DND-41 (cell line): ENCODE measurements at regions not wholly inside any gene's neighbourhood (a gene's known extent, or its start where the extent isn't known, plus 50 kb on each side); places are given as distances from the start of the nearest gene placed in this dataset.

Experiments
- ATAC-seq: fragments of 200-7000 bp; cut with Tn5 transposase; 3 replicates; pipeline ENCODE4 v1.9.1; 2021; ENCODE audit warnings: low read depth; ENCODE audit not compliant: insufficient read depth
- DNase-seq: peaks from one replicate; pipeline ENCODE4 v3.0.0-alpha.2; 2020
- H2AFZ ChIP-seq: 2 replicates; pipeline ENCODE4 v1.6.0; 2012; ENCODE audit warnings: low read depth, low read length
- H3K27ac ChIP-seq: 2 replicates; pipeline ENCODE4 v1.5.1; 2012; ENCODE audit warnings: low read length, inconsistent platforms
- H3K27me3 ChIP-seq: fragments of 200-600 bp; sonication (generic); 2 replicates; pipeline ENCODE4 v1.6.0; 2012; ENCODE audit warnings: low read length, mild to moderate bottlenecking, inconsistent platforms; ENCODE audit not compliant: insufficient read depth, poor library complexity
- H3K36me3 ChIP-seq: 2 replicates; pipeline ENCODE4 v1.5.1; 2012; ENCODE audit warnings: low read length, inconsistent platforms; ENCODE audit not compliant: insufficient read depth
- H3K4me1 ChIP-seq: 2 replicates; pipeline ENCODE4 v1.5.1; 2012; ENCODE audit warnings: mild to moderate bottlenecking, low read length; ENCODE audit not compliant: insufficient read depth
- H3K4me2 ChIP-seq: 2 replicates; pipeline ENCODE4 v1.6.0; 2012; ENCODE audit warnings: mild to moderate bottlenecking, moderate library complexity, low read length, inconsistent platforms; ENCODE audit not compliant: insufficient read depth
- H3K4me3 ChIP-seq, 2 experiments: fragments of 200-600 bp in 1 of 2; shearing (Covaris generic) in 1 of 2; 2 replicates each; pipeline ENCODE4 v1.5.1; 2012 to 2016; ENCODE audit warnings: inconsistent platforms in 2 of 2, low read length in 2 of 2, mild to moderate bottlenecking in 2 of 2, low read depth in 1 of 2, moderate library complexity in 1 of 2
- H3K79me2 ChIP-seq: 2 replicates; pipeline ENCODE4 v1.6.0; 2012; ENCODE audit warnings: low read length, inconsistent platforms; ENCODE audit not compliant: insufficient read depth
- H3K9ac ChIP-seq: 2 replicates; pipeline ENCODE4 v1.6.0; 2012; ENCODE audit warnings: low read depth, mild to moderate bottlenecking, inconsistent platforms, low read length, moderate library complexity
- H3K9me3 ChIP-seq: 2 replicates; pipeline ENCODE4 v1.5.1; 2012; ENCODE audit warnings: low read length, moderate library complexity, mild to moderate bottlenecking, inconsistent platforms; ENCODE audit not compliant: insufficient read depth, severe bottlenecking
- H4K20me1 ChIP-seq: 2 replicates; pipeline ENCODE4 v1.6.0; 2012; ENCODE audit warnings: low read length; ENCODE audit not compliant: insufficient read depth
- EZH2 ChIP-seq: IDR thresholded peaks from 3 replicates; pipeline ENCODE4 v1.6.1; 2012; ENCODE audit warnings: borderline replicate concordance, low read depth, mild to moderate bottlenecking, moderate library complexity, low read length, inconsistent platforms; ENCODE audit not compliant: severe bottlenecking
- TF ChIP-seq, protein P1 (sequence below): IDR thresholded peaks from 2 replicates; pipeline ENCODE4 v1.5.1; 2012; ENCODE audit warnings: borderline replicate concordance, low read length, moderate library complexity, mild to moderate bottlenecking; ENCODE audit not compliant: poor library complexity, severe bottlenecking; ENCODE audit errors: extremely low read depth

DNA sequence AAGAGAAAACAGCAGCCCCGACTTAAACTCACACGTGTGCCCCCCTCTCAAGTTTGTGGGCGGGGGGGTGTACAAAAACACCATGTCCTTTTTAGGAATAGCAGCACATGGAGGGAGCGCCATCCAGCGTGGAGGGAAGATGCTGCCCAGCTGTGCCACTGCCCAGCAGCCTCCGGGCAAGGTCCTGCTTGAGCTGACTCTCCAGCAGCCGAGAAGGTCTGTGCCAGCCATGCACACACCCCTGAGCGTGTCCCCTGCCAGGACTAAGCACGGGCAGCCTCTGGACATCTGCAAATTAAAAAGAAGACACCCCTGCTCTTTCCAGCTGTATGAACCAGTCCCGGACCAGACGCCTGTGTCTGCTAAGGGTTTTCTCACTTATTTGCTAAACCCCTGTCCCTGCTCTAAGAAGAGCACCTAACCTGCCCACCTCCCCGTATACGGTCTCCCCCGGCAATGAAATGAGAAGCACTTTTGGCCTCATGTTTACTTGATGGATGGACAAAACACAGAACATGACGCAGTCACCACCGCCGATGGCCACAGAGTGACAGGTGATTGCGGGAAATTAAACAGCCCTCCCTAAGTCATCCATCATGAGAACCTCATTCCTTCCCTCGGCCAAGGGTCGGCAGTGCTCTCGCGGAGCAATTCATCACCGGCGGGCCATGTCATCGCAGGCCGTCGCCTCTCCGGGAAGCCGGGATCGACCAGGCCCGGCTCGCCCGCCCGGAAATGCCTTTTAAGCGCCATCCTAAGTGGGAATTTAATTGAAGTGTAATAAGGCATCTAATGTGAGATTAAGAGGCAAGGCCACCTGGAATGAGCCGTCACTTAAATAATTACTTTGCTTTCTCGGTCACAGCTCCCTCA is 96.9 kb downstream of the OLFM1 start:
- Histone ChIP-seq H3K4me3 (no peak overlapping the region), H3K9ac (no peak overlapping the region), H3K79me2 (no peaks in the 10 kb centered on the region), H3K27ac (no peak overlapping the region), H3K4me1 (no peaks in the 10 kb centered on the region), H3K27me3 (no peaks in the 10 kb centered on the region), H4K20me1 (no peaks in the 10 kb centered on the region), H3K36me3 (no peaks in the 10 kb centered on the region), H2AFZ (no peak overlapping the region), H3K4me2 (no peak overlapping the region), H3K9me3 (no peaks in the 10 kb centered on the region)
- TF ChIP-seq, protein P1, sequence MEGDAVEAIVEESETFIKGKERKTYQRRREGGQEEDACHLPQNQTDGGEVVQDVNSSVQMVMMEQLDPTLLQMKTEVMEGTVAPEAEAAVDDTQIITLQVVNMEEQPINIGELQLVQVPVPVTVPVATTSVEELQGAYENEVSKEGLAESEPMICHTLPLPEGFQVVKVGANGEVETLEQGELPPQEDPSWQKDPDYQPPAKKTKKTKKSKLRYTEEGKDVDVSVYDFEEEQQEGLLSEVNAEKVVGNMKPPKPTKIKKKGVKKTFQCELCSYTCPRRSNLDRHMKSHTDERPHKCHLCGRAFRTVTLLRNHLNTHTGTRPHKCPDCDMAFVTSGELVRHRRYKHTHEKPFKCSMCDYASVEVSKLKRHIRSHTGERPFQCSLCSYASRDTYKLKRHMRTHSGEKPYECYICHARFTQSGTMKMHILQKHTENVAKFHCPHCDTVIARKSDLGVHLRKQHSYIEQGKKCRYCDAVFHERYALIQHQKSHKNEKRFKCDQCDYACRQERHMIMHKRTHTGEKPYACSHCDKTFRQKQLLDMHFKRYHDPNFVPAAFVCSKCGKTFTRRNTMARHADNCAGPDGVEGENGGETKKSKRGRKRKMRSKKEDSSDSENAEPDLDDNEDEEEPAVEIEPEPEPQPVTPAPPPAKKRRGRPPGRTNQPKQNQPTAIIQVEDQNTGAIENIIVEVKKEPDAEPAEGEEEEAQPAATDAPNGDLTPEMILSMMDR, result no peak
- no peak for TF ChIP-seq EZH2
- no peak for ATAC-seq
- DNase-seq, result no peak

DNA sequence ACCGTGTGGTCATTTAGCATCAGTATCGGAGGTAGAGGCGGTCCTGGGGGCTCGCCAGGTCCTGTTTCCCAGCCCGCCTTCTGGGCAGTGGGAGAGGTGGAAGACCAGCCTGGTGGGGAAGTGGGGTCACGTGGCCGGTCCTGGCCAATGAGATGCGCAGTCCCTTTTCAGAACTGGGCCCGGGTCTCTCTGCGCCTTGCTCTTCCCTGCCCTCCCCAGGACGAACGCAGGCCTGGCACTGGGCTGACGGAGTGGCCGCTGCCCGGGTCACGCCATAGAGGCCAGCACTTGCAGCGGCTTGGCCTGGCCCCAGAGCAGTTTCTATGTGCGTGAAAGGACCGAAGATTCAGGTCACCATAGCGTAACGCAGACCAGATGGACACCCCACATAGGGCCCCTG is 97.6 kb downstream of the OLFM1 start:
- Histone ChIP-seq H3K4me1 (no peaks in the 10 kb centered on the region), H2AFZ (no peak overlapping the region), H3K27me3 (no peaks in the 10 kb centered on the region), H3K4me2 (no peak overlapping the region), H3K27ac (no peak overlapping the region), H3K9ac (no peak overlapping the region), H3K36me3 (no peaks in the 10 kb centered on the region), H3K9me3 (no peaks in the 10 kb centered on the region), H4K20me1 (no peaks in the 10 kb centered on the region), H3K79me2 (no peaks in the 10 kb centered on the region), H3K4me3 (no peak overlapping the region)
- no peak for TF ChIP-seq EZH2
- TF ChIP-seq, protein P1, result no peak
- ATAC-seq, result no peak
- no peak for DNase-seq

DNA sequence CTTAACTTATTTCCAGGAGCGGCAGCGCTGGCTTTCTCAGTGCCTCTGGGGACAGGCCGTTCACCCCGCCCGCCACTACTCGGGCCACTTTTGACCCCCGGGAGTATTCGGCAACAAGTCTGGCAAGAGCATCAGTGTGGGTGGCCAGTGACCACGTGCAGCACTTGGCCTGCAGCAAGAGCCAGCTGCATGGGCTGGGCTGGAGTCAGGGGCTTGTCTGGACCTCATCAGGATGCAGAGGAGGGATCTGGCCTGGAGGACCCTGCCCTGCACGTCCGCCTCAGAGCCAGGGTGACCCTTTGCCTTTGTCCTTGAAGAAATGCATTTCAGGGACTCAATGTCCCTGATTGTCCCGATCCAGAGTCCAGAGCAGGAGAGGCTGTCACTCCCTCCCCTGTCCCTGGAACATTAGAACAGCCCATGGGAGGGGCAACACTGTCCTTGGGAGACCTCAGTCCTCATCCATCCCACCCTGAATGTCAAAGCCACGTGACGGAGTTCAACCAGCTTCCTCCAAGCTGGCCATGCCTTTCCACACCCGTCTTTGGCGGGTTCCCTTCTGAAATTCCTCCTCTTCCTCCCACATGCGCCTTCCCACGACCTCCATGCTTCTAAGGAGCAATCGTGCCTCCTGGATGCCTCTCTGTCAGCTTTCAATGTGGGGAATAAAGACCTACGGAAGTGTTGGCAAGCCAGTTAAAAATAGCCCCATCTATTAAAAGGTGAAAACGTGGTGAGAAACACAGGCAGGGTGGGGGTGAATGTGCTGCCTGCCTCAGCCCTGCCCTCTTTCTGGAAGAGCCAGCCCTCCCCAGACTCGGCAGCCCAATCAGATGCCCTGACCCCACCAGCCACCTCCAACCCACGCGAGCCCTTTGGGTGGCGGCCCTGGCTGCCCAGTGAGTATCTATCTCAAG is 99.0 kb downstream of the OLFM1 start:
- Histone ChIP-seq H3K79me2 (no peaks in the 10 kb centered on the region), H3K9me3 (no peaks in the 10 kb centered on the region), H4K20me1 (no peaks in the 10 kb centered on the region), H3K36me3 (no peaks in the 10 kb centered on the region), H3K27ac (no peak overlapping the region), H2AFZ (no peak overlapping the region), H3K4me2 (no peak overlapping the region), H3K4me3 (no peak overlapping the region), H3K9ac (no peak overlapping the region), H3K27me3 (no peaks in the 10 kb centered on the region), H3K4me1 (no peaks in the 10 kb centered on the region)
- TF ChIP-seq EZH2, result no peak
- TF ChIP-seq, protein P1, result no peak
- DNase-seq (no peak), ATAC-seq (no peak)
